IMR-90 (cell line): ENCODE measurements at regions not wholly inside any gene's neighbourhood (a gene's known extent, or its start where the extent isn't known, plus 50 kb on each side); places are given as distances from the start of the nearest gene placed in this dataset.

Source experiments
- ATAC-seq: fragments of 200-7000 bp; cut with Tn5 transposase; 2 replicates; pipeline ENCODE4 v1.9.1; 2020; ENCODE audit warnings: low read depth, mild to moderate bottlenecking, moderate library complexity
- BruUV-seq: library from RNA; stranded (reverse); fragments of 400-500 nt; replicated peaks from 2 replicates; lab custom pipeline; 2021; lab: Mats Ljungman, UMichigan
- CTCF ChIA-PET: fragments of 300-600 bp; formaldehyde crosslinking; extraction: SDS; loops from one replicate; lab custom pipeline; 2021; ENCODE audit warnings: antibody characterized with exemption; lab: Yijun Ruan, JAX
- POLR2A ChIA-PET: fragments of 300-600 bp; sonication (Branson Sonifier 250); formaldehyde crosslinking; loops from one replicate; lab custom pipeline; 2022; ENCODE audit warnings: antibody characterized with exemption; ENCODE audit not compliant: unreplicated experiment; lab: Charles Lee
- DNase-seq: peaks from one replicate; pipeline ENCODE4 v3.0.0; 2013
- H2AFZ ChIP-seq: replicated peaks from 2 replicates; pipeline ENCODE3; 2013; ENCODE audit warnings: low read length, mild to moderate bottlenecking; ENCODE audit not compliant: poor library complexity
- H2AK5ac ChIP-seq: 2 replicates; pipeline ENCODE4 v1.6.1; 2013; ENCODE audit warnings: low read depth, low read length, inconsistent platforms
- H2AK9ac ChIP-seq: replicated peaks from 2 replicates; pipeline ENCODE3; 2013; ENCODE audit warnings: mild to moderate bottlenecking, low read depth, low read length, moderate library complexity; ENCODE audit not compliant: poor library complexity
- H2BK120ac ChIP-seq: 2 replicates; pipeline ENCODE4 v1.6.1; 2013; ENCODE audit warnings: low read depth, low read length, inconsistent platforms
- H2BK15ac ChIP-seq: 3 replicates; pipeline ENCODE4 v1.6.1; 2013; ENCODE audit warnings: low read depth, low read length, inconsistent platforms
- H2BK20ac ChIP-seq: 2 replicates; pipeline ENCODE4 v1.6.1; 2013; ENCODE audit warnings: low read depth, mild to moderate bottlenecking, inconsistent platforms, low read length, moderate library complexity
- H2BK5ac ChIP-seq: 2 replicates; pipeline ENCODE4 v1.6.1; 2013; ENCODE audit warnings: mild to moderate bottlenecking, low read depth, low read length, inconsistent platforms; ENCODE audit not compliant: poor library complexity, severe bottlenecking
- H3K14ac ChIP-seq: replicated peaks from 2 replicates; pipeline ENCODE4 v1.6.1; 2013; ENCODE audit warnings: low read depth, low read length, inconsistent platforms
- H3K18ac ChIP-seq: 2 replicates; pipeline ENCODE4 v1.6.1; 2013; ENCODE audit warnings: low read depth, low read length, control low read depth
- H3K23ac ChIP-seq: 2 replicates; pipeline ENCODE4 v1.6.1; 2013; ENCODE audit warnings: low read depth, low read length, inconsistent platforms
- H3K27ac ChIP-seq: 2 replicates; pipeline ENCODE4 v1.5.1; 2013; ENCODE audit warnings: mild to moderate bottlenecking, control low read depth, low read length; ENCODE audit not compliant: insufficient read depth
- H3K27me3 ChIP-seq: 2 replicates; pipeline ENCODE4 v1.6.1; 2013; ENCODE audit warnings: low read length; ENCODE audit not compliant: control insufficient read depth, insufficient read depth
- H3K36me3 ChIP-seq: 2 replicates; pipeline ENCODE4 v1.6.1; 2013; ENCODE audit warnings: low read length, mixed read lengths; ENCODE audit not compliant: control insufficient read depth, insufficient read depth
- H3K4ac ChIP-seq: 2 replicates; pipeline ENCODE4 v1.6.1; 2013; ENCODE audit warnings: low read depth, low read length, inconsistent platforms
- H3K4me1 ChIP-seq: 2 replicates; pipeline ENCODE4 v1.6.1; 2013; ENCODE audit warnings: low read length, mixed read lengths; ENCODE audit not compliant: control insufficient read depth, insufficient read depth
- H3K4me2 ChIP-seq: 2 replicates; pipeline ENCODE4 v1.6.1; 2013; ENCODE audit warnings: low read depth, mild to moderate bottlenecking, control low read depth, low read length, moderate library complexity
- H3K4me3 ChIP-seq: 2 replicates; pipeline ENCODE4 v1.5.1; 2013; ENCODE audit warnings: low read depth, mild to moderate bottlenecking, control low read depth, low read length, moderate library complexity; ENCODE audit not compliant: insufficient read depth
- H3K56ac ChIP-seq: 2 replicates; pipeline ENCODE4 v1.6.1; 2013; ENCODE audit warnings: low read length, inconsistent platforms; ENCODE audit not compliant: insufficient read depth; ENCODE audit errors: extremely low read depth
- H3K79me1 ChIP-seq, 2 experiments: 2 replicates each; pipeline ENCODE4 v1.6.1; 2013; ENCODE audit warnings: low read length in 2 of 2, inconsistent platforms in 1 of 2, low read depth in 1 of 2
- H3K9ac ChIP-seq: 2 replicates; pipeline ENCODE4 v1.6.1; 2013; ENCODE audit warnings: low read depth, low read length, control low read depth
- H3K9me1 ChIP-seq: 2 replicates; pipeline ENCODE4 v1.6.1; 2013; ENCODE audit warnings: low read length, inconsistent platforms; ENCODE audit not compliant: insufficient read depth
- H3K9me3 ChIP-seq: 2 replicates; pipeline ENCODE4 v1.6.1; 2013; ENCODE audit warnings: low read length; ENCODE audit not compliant: control insufficient read depth, insufficient read depth
- H4K20me1 ChIP-seq: 2 replicates; pipeline ENCODE4 v1.6.1; 2013; ENCODE audit warnings: low read length, inconsistent platforms; ENCODE audit not compliant: insufficient read depth
- H4K5ac ChIP-seq: 2 replicates; pipeline ENCODE4 v1.6.1; 2013; ENCODE audit warnings: mild to moderate bottlenecking, low read depth, low read length, control low read depth
- H4K8ac ChIP-seq, 2 experiments: 2 replicates each; pipeline ENCODE4 v1.6.1; 2013; ENCODE audit warnings: low read depth in 2 of 2, low read length in 2 of 2, control low read depth in 1 of 2, inconsistent platforms in 1 of 2
- H4K91ac ChIP-seq: 2 replicates; pipeline ENCODE4 v1.6.1; 2013; ENCODE audit warnings: low read depth, low read length, inconsistent platforms; ENCODE audit not compliant: insufficient read depth
- BHLHE40 ChIP-seq: fragments of 150-350 bp; IDR thresholded peaks from 2 replicates; pipeline ENCODE4 v1.6.1; 2016; ENCODE audit warnings: mild to moderate bottlenecking, low read depth, low read length
- CEBPB ChIP-seq: IDR thresholded peaks from 2 replicates; pipeline ENCODE4 v1.6.1; 2012; ENCODE audit warnings: low read depth, low read length, improper control_type of control experiment
- CHD1 ChIP-seq: IDR thresholded peaks from 2 replicates; pipeline ENCODE4 v1.6.1; 2012; ENCODE audit warnings: low read depth, low read length, improper control_type of control experiment
- CTCF ChIP-seq: conservative IDR thresholded peaks from 2 replicates; pipeline ENCODE4 v1.5.1; 2012; ENCODE audit warnings: mild to moderate bottlenecking, low read depth, low read length, improper control_type of control experiment
- ELK1 ChIP-seq: fragments of 150-350 bp; IDR thresholded peaks from 2 replicates; pipeline ENCODE4 v1.6.1; 2016; ENCODE audit warnings: low read depth, mild to moderate bottlenecking, low read length, moderate library complexity, borderline replicate concordance
- FOS ChIP-seq: fragments of 150-350 bp; IDR thresholded peaks from 2 replicates; pipeline ENCODE4 v1.6.1; 2016; ENCODE audit warnings: low read depth, low read length
- MAFK ChIP-seq: IDR thresholded peaks from 2 replicates; pipeline ENCODE4 v1.6.1; 2012; ENCODE audit warnings: low read depth, low read length, improper control_type of control experiment
- MAZ ChIP-seq: IDR thresholded peaks from 2 replicates; pipeline ENCODE4 v1.6.1; 2012; ENCODE audit warnings: low read depth, mild to moderate bottlenecking, low read length, improper control_type of control experiment, moderate library complexity, borderline replicate concordance
- MXI1 ChIP-seq: IDR thresholded peaks from 2 replicates; pipeline ENCODE4 v1.6.1; 2012; ENCODE audit warnings: low read depth, mild to moderate bottlenecking, low read length, moderate library complexity, borderline replicate concordance
- NFE2L2 ChIP-seq: fragments of 150-350 bp; IDR thresholded peaks from 2 replicates; pipeline ENCODE4 v1.6.1; 2016; ENCODE audit warnings: low read depth, mild to moderate bottlenecking, low read length
- POLR2A ChIP-seq: IDR thresholded peaks from 2 replicates; pipeline ENCODE4 v1.6.1; 2012; ENCODE audit warnings: mild to moderate bottlenecking, low read depth, low read length
- RAD21 ChIP-seq: IDR thresholded peaks from 2 replicates; pipeline ENCODE4 v1.6.1; 2012; ENCODE audit warnings: low read length, improper control_type of control experiment
- RCOR1 ChIP-seq: IDR thresholded peaks from 2 replicates; pipeline ENCODE4 v1.6.1; 2012; ENCODE audit warnings: mild to moderate bottlenecking, low read length, improper control_type of control experiment; ENCODE audit not compliant: insufficient replicate concordance
- RFX5 ChIP-seq: IDR thresholded peaks from 2 replicates; pipeline ENCODE4 v1.8.0; 2012; ENCODE audit warnings: low read depth, mild to moderate bottlenecking, low read length, moderate library complexity
- SMC3 ChIP-seq: fragments of 150-350 bp; IDR thresholded peaks from 2 replicates; pipeline ENCODE4 v1.6.1; 2016; ENCODE audit warnings: low read depth, mild to moderate bottlenecking, antibody characterized with exemption, low read length, moderate library complexity
- USF2 ChIP-seq: fragments of 150-350 bp; IDR thresholded peaks from 2 replicates; pipeline ENCODE4 v1.6.1; 2017; ENCODE audit warnings: mild to moderate bottlenecking, antibody characterized with exemption, low read length, low read depth
- WGBS, 2 experiments: methylation state at CpG; one replicate each; pipeline versions ENCODE4 v1.1.5 to v1.1.7; 2013; ENCODE audit warnings: missing lambda C conversion rate in 2 of 2; ENCODE audit not compliant: insufficient read length in 1 of 2; ENCODE audit errors: extremely low coverage in 2 of 2; 5-methylcytosine and 5-hydroxymethylcytosine counted together
- dilution Hi-C: fragments of 300-500 bp; cut with HindIII; formaldehyde crosslinking; loops from one replicate; pipeline ENCODE4 v1.14.3; 2018; ENCODE audit warnings: low sequenced_read_pairs; ENCODE audit not compliant: unreplicated experiment
- in situ Hi-C: fragments of 300-500 bp; cut with MboI; formaldehyde crosslinking; loops from 3 replicates; pipeline ENCODE4 v1.14.3; 2019; ENCODE audit warnings: low sequenced_read_pairs, inconsistent platforms, mixed read lengths
- intact Hi-C: fragments of 100-400 bp; cut with micrococcal nuclease; formaldehyde crosslinking; loops from 2 replicates; pipeline ENCODE4 v1.10.0; 2022

- H3K18ac ChIP-seq = no peak overlapping the region
- H2BK20ac ChIP-seq = no peak overlapping the region
- H2BK5ac ChIP-seq = no peak overlapping the region
- dilution Hi-C loops = no loop called here
- H2AK5ac ChIP-seq = no peak overlapping the region
- no peak for TF ChIP-seq RCOR1
- no peak for TF ChIP-seq CEBPB
- TF ChIP-seq BHLHE40 = no peak
- TF ChIP-seq MAFK = no peak
- TF ChIP-seq RFX5 = no peak
- no peak for TF ChIP-seq CHD1
- no peak for TF ChIP-seq RAD21
- no peak for TF ChIP-seq CTCF
- TF ChIP-seq SMC3 = no peak
- TF ChIP-seq MXI1 = no peak
- no peak for TF ChIP-seq NFE2L2
- TF ChIP-seq ELK1 = no peak
- TF ChIP-seq USF2 = no peak
- no peak for TF ChIP-seq FOS
- no peak for TF ChIP-seq MAZ
- TF ChIP-seq POLR2A = no peak
- H4K8ac ChIP-seq = no peak overlapping the region
- H3K36me3 ChIP-seq = no peaks in the 10 kb centered on the region
- no peaks in the 10 kb centered on the region for H3K79me1 ChIP-seq
- H4K91ac ChIP-seq = no peak overlapping the region
- WGBS, 2 experiments = 100% methylated on average over 1 of the region's 4 CpGs; no CpG with 5 or more reads in 1 of the 2 experiments
- H2AFZ ChIP-seq = no peak overlapping the region
- peaks cover 12% of the 10 kb centered on the region for H3K9me3 ChIP-seq
- H3K9me1 ChIP-seq = no peaks in the 10 kb centered on the region
- intact Hi-C loops = no loop called here
- no peak overlapping the region for H2BK15ac ChIP-seq
- no peak overlapping the region for H3K23ac ChIP-seq
- H4K20me1 ChIP-seq = no peaks in the 10 kb centered on the region
- no peaks in the 10 kb centered on the region for H3K4me1 ChIP-seq
- H3K9ac ChIP-seq = no peak overlapping the region
- DNase-seq (no peak), ATAC-seq (no peak)
- in situ Hi-C loops = no loop called here
- no peak overlapping the region for H3K4me2 ChIP-seq
- no peak overlapping the region for H4K5ac ChIP-seq
- no peak overlapping the region for H3K4ac ChIP-seq
- no peak overlapping the region for H2AK9ac ChIP-seq
- no peak overlapping the region for H3K27ac ChIP-seq
- no peak overlapping the region for H2BK120ac ChIP-seq
- ChIA-PET POLR2A (no interaction called here), CTCF (no interaction called here)
- no TSS peak for BruUV-seq
- H3K4me3 ChIP-seq = no peak overlapping the region
- H3K56ac ChIP-seq = no peak overlapping the region
- H3K27me3 ChIP-seq = no peaks in the 10 kb centered on the region
- no peak overlapping the region for H3K14ac ChIP-seq
Observed at GRCh38 chr9:118761016-118761790, 608.0 kb downstream of the BRINP1 start.
